HUES48 (cell line): ENCODE measurements at regions not wholly inside any gene's neighbourhood (a gene's known extent, or its start where the extent isn't known, plus 50 kb on each side); places are given as distances from the start of the nearest gene placed in this dataset.

Source experiments
- H3K27ac ChIP-seq: one replicate; pipeline ENCODE4 v1.7.0; 2013; ENCODE audit warnings: low read depth, low read length, inconsistent platforms
- H3K27me3 ChIP-seq: 2 replicates; pipeline ENCODE4 v1.6.1; 2013; ENCODE audit warnings: mild to moderate bottlenecking, low read length; ENCODE audit not compliant: control insufficient read depth, insufficient read depth
- H3K36me3 ChIP-seq: 2 replicates; pipeline ENCODE4 v1.6.1; 2013; ENCODE audit warnings: low read length; ENCODE audit not compliant: control insufficient read depth, insufficient read depth
- H3K4me1 ChIP-seq: 2 replicates; pipeline ENCODE4 v1.6.1; 2013; ENCODE audit warnings: mild to moderate bottlenecking, low read length; ENCODE audit not compliant: control insufficient read depth, insufficient read depth
- H3K4me3 ChIP-seq: 2 replicates; pipeline ENCODE4 v1.5.1; 2013; ENCODE audit warnings: mild to moderate bottlenecking, low read depth, low read length
- H3K9ac ChIP-seq: 2 replicates; pipeline ENCODE4 v1.6.1; 2013; ENCODE audit warnings: mild to moderate bottlenecking, low read depth, low read length, moderate library complexity
- H3K9me3 ChIP-seq: 2 replicates; pipeline ENCODE4 v1.6.1; 2013; ENCODE audit warnings: low read length; ENCODE audit not compliant: control insufficient read depth, insufficient read depth

GRCh38 chr9:99436616-99437015 lies 214.5 kb downstream of the SEC61B start:
- Histone ChIP-seq H3K4me3 (no peak overlapping the region), H3K36me3 (no peaks in the 10 kb centered on the region)

GRCh38 chr9:99437145-99437544 lies 215.1 kb downstream of the SEC61B start:
- 0 out of 2 replicates have a peak, but pooled peaks cover 4% of the 10 kb centered on the region for H3K4me1 ChIP-seq
- H3K27ac ChIP-seq, result no peak overlapping the region
- no peaks in the 10 kb centered on the region for H3K9me3 ChIP-seq
- no peaks in the 10 kb centered on the region for H3K27me3 ChIP-seq
- no peaks in the 10 kb centered on the region for H3K36me3 ChIP-seq
- no peak overlapping the region for H3K9ac ChIP-seq
- no peak overlapping the region for H3K4me3 ChIP-seq

More at GRCh38 chr9:99436616-99437015, 214.5 kb downstream of the SEC61B start:
- no peak overlapping the region for H3K27ac ChIP-seq
- H3K4me1 ChIP-seq, result 0 out of 2 replicates have a peak, but pooled peaks cover 4% of the 10 kb centered on the region
- H3K27me3 ChIP-seq, result no peaks in the 10 kb centered on the region
- H3K9me3 ChIP-seq, result no peaks in the 10 kb centered on the region
- no peak overlapping the region for H3K9ac ChIP-seq

DNA sequence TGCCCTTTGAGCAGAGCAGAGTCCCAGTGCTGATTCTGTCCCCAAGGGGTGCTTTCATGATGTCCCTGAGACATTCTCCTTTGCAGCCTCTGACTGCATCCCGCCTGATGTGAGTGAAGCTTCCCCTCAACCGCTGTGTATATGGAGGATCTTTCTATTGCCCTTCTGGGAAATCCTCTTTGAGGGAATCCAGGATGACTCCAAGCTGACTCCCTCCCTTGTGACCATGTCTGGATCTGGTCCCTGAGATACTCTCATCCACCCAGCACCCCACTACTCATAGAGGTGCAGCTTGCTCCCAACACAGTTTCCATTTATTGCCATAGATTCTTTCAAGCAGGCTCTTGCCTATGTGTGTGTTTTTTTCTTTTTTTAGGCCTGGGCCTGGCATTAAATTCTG lies 216.5 kb downstream of the SEC61B start:
- H3K27ac ChIP-seq, result no peak overlapping the region
- no peaks in the 10 kb centered on the region for H3K9me3 ChIP-seq
- H3K36me3 ChIP-seq, result no peaks in the 10 kb centered on the region
- H3K4me3 ChIP-seq, result no peak overlapping the region
- H3K4me1 ChIP-seq, result 0 out of 2 replicates have a peak, but pooled peaks cover 4% of the 10 kb centered on the region
- no peak overlapping the region for H3K9ac ChIP-seq
- no peaks in the 10 kb centered on the region for H3K27me3 ChIP-seq

GRCh38 chr9:99441829-99442228 lies 219.7 kb downstream of the SEC61B start:
- Histone ChIP-seq H3K4me3 (no peak overlapping the region), H3K9ac (no peak overlapping the region), H3K36me3 (no peaks in the 10 kb centered on the region), H3K27ac (no peak overlapping the region), H3K4me1 (no peaks in the 10 kb centered on the region), H3K9me3 (no peaks in the 10 kb centered on the region), H3K27me3 (no peaks in the 10 kb centered on the region)

DNA sequence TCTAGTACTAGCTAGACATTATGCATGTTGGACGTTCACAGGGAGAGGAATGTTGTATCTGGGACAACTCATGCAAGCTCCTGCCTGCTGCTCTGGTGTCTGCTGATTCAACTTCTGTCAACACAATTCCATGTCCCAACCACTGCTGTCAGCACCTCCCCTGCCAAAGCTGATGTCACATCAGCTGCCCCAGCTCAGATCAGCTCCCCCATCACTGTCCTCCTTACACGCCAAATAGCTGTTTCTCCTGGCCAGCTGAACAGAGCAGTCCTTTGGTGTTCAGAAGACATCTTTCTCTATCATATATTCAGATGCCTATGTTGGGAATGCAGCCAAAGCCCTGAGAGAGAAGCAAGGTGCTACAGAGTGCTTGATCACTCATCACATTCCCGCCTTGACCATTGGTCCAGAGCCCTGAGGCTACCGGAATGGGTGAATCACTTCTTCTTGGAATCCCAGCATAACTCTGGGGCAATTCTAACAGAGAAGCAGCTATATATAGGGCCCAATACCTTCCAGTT lies 223.3 kb downstream of the SEC61B start:
- no peak overlapping the region for H3K27ac ChIP-seq
- H3K4me3 ChIP-seq, result no peak overlapping the region
- no peak overlapping the region for H3K9ac ChIP-seq

GRCh38 chr9:99445920-99446319 lies 223.8 kb downstream of the SEC61B start:
- H3K27ac ChIP-seq, result no peak overlapping the region
- no peaks in the 10 kb centered on the region for H3K27me3 ChIP-seq
- no peaks in the 10 kb centered on the region for H3K36me3 ChIP-seq
- no peak overlapping the region for H3K4me3 ChIP-seq
- no peaks in the 10 kb centered on the region for H3K9me3 ChIP-seq
- H3K9ac ChIP-seq, result no peak overlapping the region
- H3K4me1 ChIP-seq, result 0 out of 2 replicates have a peak, but pooled peaks cover 1% of the 10 kb centered on the region

More for the DNA sequence above, 223.3 kb downstream of the SEC61B start:
- H3K4me1 ChIP-seq, result no peaks in the 10 kb centered on the region
- H3K36me3 ChIP-seq, result no peaks in the 10 kb centered on the region
- H3K27me3 ChIP-seq, result no peaks in the 10 kb centered on the region
- H3K9me3 ChIP-seq, result no peaks in the 10 kb centered on the region

- Histone ChIP-seq H3K27me3 (no peaks in the 10 kb centered on the region), H3K9me3 (no peaks in the 10 kb centered on the region), H3K4me1 (0 out of 2 replicates have a peak, but pooled peaks cover 5% of the 10 kb centered on the region), H3K9ac (no peak overlapping the region), H3K4me3 (no peak overlapping the region), H3K27ac (no peak overlapping the region), H3K36me3 (no peaks in the 10 kb centered on the region)
These were observed 225.9 kb downstream of the SEC61B start for GRCh38 chr9:99447951-99448350.

DNA sequence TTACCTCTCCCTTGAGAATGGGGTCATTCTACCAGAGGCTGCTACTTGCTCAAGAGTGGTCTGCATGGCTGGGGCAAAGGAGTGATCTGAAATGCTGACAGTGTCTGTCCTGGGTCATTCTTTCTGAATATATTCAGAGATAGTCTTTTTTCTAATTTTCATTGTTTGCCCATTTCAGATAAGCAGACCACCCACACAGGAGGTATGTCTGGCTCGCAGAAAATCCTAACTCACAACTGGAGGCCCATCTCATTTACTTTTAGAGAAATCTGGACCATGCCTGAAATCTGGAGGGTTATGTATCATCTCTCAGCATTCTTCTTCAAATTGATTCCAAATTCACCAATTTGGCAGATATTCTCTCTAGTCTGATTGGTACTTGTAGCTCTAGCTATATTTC lies 227.6 kb downstream of the SEC61B start:
- no peaks in the 10 kb centered on the region for H3K36me3 ChIP-seq
- H3K27ac ChIP-seq, result no peak overlapping the region
- H3K9me3 ChIP-seq, result no peaks in the 10 kb centered on the region
- 0 out of 2 replicates have a peak, but pooled peaks cover 5% of the 10 kb centered on the region for H3K4me1 ChIP-seq
- H3K27me3 ChIP-seq, result no peaks in the 10 kb centered on the region
- no peak overlapping the region for H3K4me3 ChIP-seq
- no peak overlapping the region for H3K9ac ChIP-seq

DNA sequence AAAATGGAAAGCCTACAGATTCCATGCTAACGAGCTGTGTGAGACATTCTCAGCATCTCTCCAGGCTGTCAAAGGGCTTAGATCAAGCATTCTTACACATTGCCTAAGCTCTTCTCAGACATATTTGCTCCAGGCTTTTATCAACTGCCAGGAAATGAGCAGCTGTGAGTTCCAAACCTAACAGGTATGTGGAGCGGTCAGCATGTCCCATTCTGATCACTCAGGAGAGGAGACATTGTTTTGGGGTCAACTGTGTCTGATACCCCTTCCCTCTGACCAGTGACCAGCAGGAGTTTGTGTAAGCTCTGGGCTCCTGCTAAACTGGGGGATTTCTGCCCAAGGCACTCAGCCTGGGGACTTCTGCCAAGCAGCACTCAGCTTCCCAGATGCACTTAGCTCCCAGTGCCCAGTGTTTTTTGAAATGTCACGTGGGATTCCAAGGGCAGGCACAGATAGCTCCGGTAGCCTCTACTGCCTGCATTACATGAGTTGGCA lies 229.1 kb downstream of the SEC61B start:
- 0 out of 2 replicates have a peak, but pooled peaks cover 5% of the 10 kb centered on the region for H3K4me1 ChIP-seq
- no peaks in the 10 kb centered on the region for H3K27me3 ChIP-seq
- no peak overlapping the region for H3K27ac ChIP-seq
- no peaks in the 10 kb centered on the region for H3K36me3 ChIP-seq
- H3K4me3 ChIP-seq, result no peak overlapping the region
- no peak overlapping the region for H3K9ac ChIP-seq
- no peaks in the 10 kb centered on the region for H3K9me3 ChIP-seq

DNA sequence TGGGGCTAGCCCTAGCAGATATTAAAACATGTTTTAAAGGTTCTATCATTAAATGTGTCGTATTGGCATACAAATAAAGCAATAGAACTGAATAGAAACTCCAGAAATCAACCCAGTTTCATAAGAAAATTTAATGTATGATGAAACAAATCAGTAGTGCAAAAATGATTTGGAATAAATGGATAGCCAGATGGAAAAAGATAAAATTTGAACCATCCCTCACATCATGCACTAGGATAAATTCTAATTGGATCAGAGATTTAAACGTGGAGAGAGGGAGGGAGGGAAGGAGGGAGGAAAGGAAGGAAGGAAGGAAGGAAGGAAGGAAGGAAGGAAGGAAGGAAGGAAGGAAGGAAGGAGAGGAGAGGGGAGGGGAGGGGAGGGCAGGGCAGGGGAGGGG lies 235.3 kb downstream of the SEC61B start:
- Histone ChIP-seq H3K27ac (no peak overlapping the region), H3K4me1 (no peaks in the 10 kb centered on the region; the same call in 1 of the 2 replicates), H3K4me3 (no peak overlapping the region)

DNA sequence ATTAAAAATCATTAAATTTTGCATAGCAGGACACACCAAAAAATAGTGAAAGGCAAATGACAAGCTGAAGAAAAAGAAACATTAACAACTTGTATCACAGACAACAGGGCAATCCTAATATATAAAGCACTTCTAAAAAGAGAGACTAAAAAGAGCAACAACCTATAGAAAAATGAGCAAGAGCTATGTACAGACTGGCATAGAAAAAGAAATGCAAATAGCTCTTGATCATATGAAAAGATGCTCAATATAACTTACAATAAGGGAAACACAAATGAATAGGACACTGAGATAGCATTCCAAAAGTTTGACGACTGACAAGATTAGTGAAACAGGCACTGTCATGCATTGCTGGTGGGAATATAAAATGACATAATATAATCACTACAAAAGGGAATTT lies 235.9 kb downstream of the SEC61B start:
- H3K4me1 ChIP-seq, result no peaks in the 10 kb centered on the region; the same call in 1 of the 2 replicates
- H3K9ac ChIP-seq, result no peak overlapping the region
- no peak overlapping the region for H3K27ac ChIP-seq
- no peaks in the 10 kb centered on the region for H3K9me3 ChIP-seq
- no peak overlapping the region for H3K4me3 ChIP-seq
- no peaks in the 10 kb centered on the region for H3K27me3 ChIP-seq
- no peaks in the 10 kb centered on the region for H3K36me3 ChIP-seq

More for the DNA sequence above, 235.3 kb downstream of the SEC61B start:
- no peaks in the 10 kb centered on the region for H3K27me3 ChIP-seq
- no peaks in the 10 kb centered on the region for H3K9me3 ChIP-seq
- H3K36me3 ChIP-seq, result no peaks in the 10 kb centered on the region
- no peak overlapping the region for H3K9ac ChIP-seq
